ENCODE measurements at regions not wholly inside any gene's neighbourhood (a gene's known extent, or its start where the extent isn't known, plus 50 kb on each side); places are given as distances from the start of the nearest gene placed in this dataset.
"Not testable (repeated sequence)": the region's sequence is repeated elsewhere in the genome, so short reads cannot be mapped to it uniquely, and the experiment has no call there.

DNA sequence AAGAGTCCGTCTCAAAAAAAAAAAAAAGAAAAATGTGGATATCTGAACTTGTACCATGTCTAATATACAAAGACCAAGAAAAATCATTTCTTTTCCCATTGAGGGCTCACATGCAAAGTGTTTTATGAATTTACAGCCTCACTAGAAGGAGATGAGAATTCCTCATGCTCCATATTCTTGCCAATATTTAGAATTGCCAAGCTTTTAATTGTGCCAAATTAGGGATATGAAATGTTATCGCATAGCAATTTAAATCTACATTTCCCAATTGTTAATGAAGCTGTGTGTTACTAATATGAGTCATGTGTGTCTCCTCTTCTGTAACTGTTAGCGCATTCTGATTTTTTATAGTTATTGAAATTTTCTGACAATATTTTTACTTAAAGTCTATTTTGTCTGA lies 63.0 kb upstream of the CRYM start:
- no peak overlapping the region for H3K4me3 ChIP-seq (replicated peaks; ENCODE audit: low read depth, low read length)
- no peak for DNase-seq (ENCODE audit: low read depth)
- TF ChIP-seq, protein P1, sequence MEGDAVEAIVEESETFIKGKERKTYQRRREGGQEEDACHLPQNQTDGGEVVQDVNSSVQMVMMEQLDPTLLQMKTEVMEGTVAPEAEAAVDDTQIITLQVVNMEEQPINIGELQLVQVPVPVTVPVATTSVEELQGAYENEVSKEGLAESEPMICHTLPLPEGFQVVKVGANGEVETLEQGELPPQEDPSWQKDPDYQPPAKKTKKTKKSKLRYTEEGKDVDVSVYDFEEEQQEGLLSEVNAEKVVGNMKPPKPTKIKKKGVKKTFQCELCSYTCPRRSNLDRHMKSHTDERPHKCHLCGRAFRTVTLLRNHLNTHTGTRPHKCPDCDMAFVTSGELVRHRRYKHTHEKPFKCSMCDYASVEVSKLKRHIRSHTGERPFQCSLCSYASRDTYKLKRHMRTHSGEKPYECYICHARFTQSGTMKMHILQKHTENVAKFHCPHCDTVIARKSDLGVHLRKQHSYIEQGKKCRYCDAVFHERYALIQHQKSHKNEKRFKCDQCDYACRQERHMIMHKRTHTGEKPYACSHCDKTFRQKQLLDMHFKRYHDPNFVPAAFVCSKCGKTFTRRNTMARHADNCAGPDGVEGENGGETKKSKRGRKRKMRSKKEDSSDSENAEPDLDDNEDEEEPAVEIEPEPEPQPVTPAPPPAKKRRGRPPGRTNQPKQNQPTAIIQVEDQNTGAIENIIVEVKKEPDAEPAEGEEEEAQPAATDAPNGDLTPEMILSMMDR (IDR thresholded peaks at IDR 0.05; ENCODE audit: low read length, missing control alignments) = no peak

DNA sequence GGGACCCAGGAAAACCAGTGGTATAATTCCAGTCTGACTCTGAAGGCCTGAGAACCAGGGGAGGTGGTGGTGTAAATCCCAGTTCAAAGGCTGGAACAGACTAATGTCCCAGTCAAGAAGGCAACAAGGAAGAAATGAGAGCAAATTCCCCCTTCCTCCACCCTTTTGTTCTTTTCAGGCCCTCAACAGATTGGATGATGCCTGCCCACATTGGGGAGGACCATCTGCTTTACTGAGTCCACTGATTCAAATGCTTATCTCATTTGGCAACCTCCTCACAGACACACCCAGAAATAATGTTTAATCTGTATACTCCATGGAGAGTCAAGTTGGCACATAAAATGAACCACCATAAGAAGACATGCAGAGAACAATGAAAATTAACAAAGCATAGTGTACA lies 61.9 kb upstream of the CRYM start:
- no peak for DNase-seq (ENCODE audit: low read depth)
- TF ChIP-seq, protein P1 (IDR thresholded peaks at IDR 0.05; ENCODE audit: low read length, missing control alignments) = no peak
- H3K4me3 ChIP-seq (replicated peaks; ENCODE audit: low read depth, low read length) = no peak overlapping the region

DNA sequence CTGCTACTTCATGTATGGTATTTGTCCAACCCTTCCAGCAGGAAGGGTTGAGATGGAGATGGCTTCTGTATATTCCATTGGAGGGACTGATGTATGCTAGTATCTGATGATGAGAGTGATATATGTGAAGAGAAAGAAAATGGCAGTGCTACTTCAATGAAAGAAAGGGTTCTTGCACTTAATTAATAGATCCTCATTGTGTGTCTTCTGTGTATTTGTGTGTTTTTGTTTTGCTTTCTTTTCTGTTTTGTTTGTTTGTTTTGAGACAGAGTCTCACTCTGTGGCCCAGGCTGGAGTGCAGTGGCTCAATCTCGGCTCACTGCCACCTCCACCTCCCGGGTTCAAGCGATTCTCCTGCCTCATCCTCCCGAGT lies 61.2 kb upstream of the CRYM start:
- DNase-seq (ENCODE audit: low read depth) = no peak
- no peak overlapping the region for H3K4me3 ChIP-seq (replicated peaks; ENCODE audit: low read depth, low read length)
- TF ChIP-seq, protein P1 (IDR thresholded peaks at IDR 0.05; ENCODE audit: low read length, missing control alignments) = no peak

DNA sequence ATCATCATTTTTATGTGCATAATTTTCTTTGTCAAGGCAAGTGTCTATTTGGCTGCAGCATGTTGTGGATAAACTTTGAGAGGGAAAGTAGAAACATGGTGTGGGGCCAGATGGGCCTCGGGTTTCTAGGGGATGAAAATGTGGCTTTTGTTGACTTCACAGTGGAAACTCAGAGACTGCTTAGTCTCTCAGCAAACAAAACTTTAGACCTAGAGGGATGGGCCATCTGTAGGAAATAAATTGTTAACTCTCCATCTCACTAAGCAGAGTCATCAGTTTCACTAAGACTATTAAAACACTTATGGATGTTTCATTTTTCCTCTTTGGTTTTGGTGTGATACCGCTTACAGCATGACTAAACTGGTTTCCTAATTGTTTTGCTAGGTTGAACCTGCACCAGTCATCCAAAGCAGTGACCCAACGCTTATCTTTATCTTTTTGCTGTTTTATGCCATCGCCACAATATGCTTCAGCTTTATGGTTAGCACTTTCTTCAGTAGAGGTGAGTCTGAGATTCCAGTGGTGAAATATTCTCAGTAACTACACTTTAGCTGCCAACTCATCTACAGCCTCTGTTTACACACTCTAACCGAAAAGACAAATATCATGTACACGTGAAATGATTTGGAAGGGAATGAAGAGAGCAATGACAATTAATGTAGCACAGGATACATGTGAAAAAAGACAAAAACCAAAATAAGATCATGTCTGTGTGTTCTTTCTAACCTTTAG lies 60.6 kb upstream of the CRYM start:
- no peak for DNase-seq (ENCODE audit: low read depth)
- no peak overlapping the region for H3K4me3 ChIP-seq (replicated peaks; ENCODE audit: low read depth, low read length)
- TF ChIP-seq, protein P1 (IDR thresholded peaks at IDR 0.05; ENCODE audit: low read length, missing control alignments) = no peak

DNA sequence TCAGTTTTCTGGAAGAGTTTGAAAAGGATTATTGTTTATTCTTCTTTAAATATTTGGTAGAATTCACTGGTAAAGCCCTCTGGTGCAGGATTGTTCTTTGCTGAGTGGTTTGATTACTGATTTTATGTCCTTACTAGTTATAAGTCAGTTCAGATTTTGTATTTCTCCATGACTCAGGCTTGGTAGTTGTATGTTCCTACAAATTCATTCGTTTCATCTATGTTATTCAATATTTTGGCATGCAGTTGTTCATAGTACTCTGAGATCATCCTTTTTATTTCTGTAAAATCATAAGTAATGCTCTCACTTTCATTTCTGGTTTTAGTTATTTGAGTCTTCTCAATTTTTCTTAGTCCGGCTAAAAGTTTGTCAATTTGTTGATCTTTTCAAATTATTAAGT lies 58.1 kb upstream of the CRYM start:
- TF ChIP-seq, protein P1 (IDR thresholded peaks at IDR 0.05; ENCODE audit: low read length, missing control alignments) = no peak
- no peak overlapping the region for H3K4me3 ChIP-seq (replicated peaks; ENCODE audit: low read depth, low read length)
- no peak for DNase-seq (ENCODE audit: low read depth)

DNA sequence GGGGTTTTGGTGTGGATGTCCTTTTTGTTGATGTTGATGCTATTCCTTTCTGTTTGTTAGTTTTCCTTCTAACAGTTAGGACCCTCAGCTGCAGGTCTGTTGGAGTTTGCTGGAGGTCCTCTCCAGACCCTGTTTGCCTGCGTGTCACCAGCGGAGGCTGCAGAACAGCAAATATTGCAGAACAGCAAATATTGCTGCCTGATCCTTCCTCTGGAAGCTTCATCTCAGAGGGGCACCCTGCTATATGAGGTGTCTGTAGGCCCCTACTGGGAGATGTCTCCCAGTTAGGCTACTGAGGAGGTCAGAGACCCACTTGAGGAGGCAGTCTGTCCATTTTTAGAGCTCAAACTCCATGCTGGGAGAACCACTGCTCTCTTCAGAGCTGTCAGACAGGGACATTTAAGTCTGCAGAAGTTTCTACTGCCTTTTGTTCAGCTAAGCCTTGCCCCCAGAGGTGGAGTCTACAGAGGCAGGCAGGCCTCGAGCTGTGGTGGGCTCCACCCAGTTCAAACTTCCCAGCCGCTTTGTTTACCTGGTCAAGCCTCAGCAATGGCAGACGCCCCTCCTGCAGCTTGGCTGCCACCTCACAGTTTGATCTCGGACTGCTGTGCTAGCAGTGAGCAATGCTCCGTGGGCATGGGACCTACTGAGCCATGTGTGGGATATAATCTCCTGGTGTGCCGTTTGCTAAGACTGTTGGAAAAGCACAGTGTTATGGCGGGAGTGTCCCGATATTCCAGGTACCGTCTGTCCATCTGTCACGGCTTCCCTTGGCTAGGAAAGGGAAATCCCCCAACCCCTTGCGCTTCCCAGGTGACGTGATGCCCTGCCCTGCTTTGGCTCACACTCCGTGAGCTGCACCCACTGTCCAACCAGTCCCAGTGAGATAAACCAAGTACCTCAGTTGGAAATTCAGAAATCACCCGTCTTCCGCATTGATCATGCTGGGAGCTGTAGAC lies 56.4 kb upstream of the CRYM start:
- not testable (repeated sequence) for H3K4me3 ChIP-seq (replicated peaks; ENCODE audit: low read depth, low read length); DNase-seq (ENCODE audit: low read depth)

DNA sequence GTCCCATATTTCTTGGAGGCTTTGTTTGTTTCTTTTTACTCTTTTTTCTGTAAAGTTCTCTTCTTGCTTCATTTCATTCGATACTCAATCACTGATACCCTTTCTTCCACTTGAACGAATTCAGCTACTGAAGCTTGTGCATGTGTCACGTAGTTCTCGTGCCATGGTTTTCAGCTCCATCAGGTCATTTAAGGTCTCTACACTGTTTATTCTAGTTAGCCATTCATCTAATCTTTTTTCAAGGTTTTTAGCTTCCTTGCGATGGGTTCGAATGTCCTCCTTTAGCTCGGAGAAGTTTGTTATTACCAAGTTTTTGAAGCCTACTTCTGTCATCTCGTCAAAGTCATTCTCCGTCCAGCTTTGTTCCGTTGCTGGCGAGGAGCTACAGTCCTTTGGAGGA lies 55.6 kb upstream of the CRYM start:
- not testable (repeated sequence) for H3K4me3 ChIP-seq (replicated peaks; ENCODE audit: low read depth, low read length); DNase-seq (ENCODE audit: low read depth)
